SU-DHL-6 (cell line): ENCODE measurements at regions not wholly inside any gene's neighbourhood (a gene's known extent, or its start where the extent isn't known, plus 50 kb on each side); places are given as distances from the start of the nearest gene placed in this dataset.

Source experiments
- CTCF ChIP-seq: fragments of 200-600 bp; sonication (generic); IDR thresholded peaks from one replicate; pipeline ENCODE4 v1.5.1; 2017; ENCODE audit warnings: antibody characterized with exemption, mild to moderate bottlenecking, low read length, moderate library complexity; ENCODE audit not compliant: insufficient read depth, poor library complexity, severe bottlenecking
- EZH2phosphoT487 ChIP-seq: fragments of 200-600 bp; sonication (generic), shearing (Covaris generic); conservative IDR thresholded peaks from 2 replicates; pipeline ENCODE4 v1.6.1; 2018; ENCODE audit warnings: mild to moderate bottlenecking, antibody characterized with exemption, low read length, moderate library complexity, mixed read lengths

GRCh38 chr15:70483513-70483912 lies 279.8 kb downstream of the UACA start:
- TF ChIP-seq CTCF: no peak
- no peak for TF ChIP-seq EZH2phosphoT487
